ENCODE measurements at regions not wholly inside any gene's neighbourhood (a gene's known extent, or its start where the extent isn't known, plus 50 kb on each side); places are given as distances from the start of the nearest gene placed in this dataset.
"Not testable (repeated sequence)": the region's sequence is repeated elsewhere in the genome, so short reads cannot be mapped to it uniquely, and the experiment has no call there.

- no peak for DNase-seq (ENCODE audit: low spot score)
Observed at GRCh38 chr7:106448992-106449859, 164.4 kb upstream of the NAMPT start.

- no peak for DNase-seq (ENCODE audit: low spot score)
Observed at GRCh38 chr7:106448346-106448991, 163.7 kb upstream of the NAMPT start.

GRCh38 chr7:106447318-106447847 lies 162.6 kb upstream of the NAMPT start:
- no peak for DNase-seq (ENCODE audit: low spot score)

GRCh38 chr7:106445366-106445765 lies 160.6 kb upstream of the NAMPT start:
- DNase-seq (ENCODE audit: low spot score), result not testable (repeated sequence)

- DNase-seq (ENCODE audit: low spot score), result no peak
Observed at GRCh38 chr7:106444068-106444655, 159.4 kb upstream of the NAMPT start.

GRCh38 chr7:106443156-106443555 lies 158.4 kb upstream of the NAMPT start:
- no peak for DNase-seq (ENCODE audit: low spot score)

- no peak for DNase-seq (ENCODE audit: low spot score)
Observed at GRCh38 chr7:106442476-106442875, 157.7 kb upstream of the NAMPT start.

- DNase-seq (ENCODE audit: low spot score), result not testable (repeated sequence)
Observed at GRCh38 chr7:106441343-106441742, 156.6 kb upstream of the NAMPT start.

- DNase-seq (ENCODE audit: low spot score), result not testable (repeated sequence)
Observed at GRCh38 chr7:106436933-106437332, 152.2 kb upstream of the NAMPT start.

GRCh38 chr7:106433377-106433776 lies 148.6 kb upstream of the NAMPT start:
- DNase-seq (ENCODE audit: low spot score), result no peak

- no peak for DNase-seq (ENCODE audit: low spot score)
Observed at GRCh38 chr7:106430535-106431455, 146.0 kb upstream of the NAMPT start.

GRCh38 chr7:106430103-106430502 lies 145.3 kb upstream of the NAMPT start:
- no peak for DNase-seq (ENCODE audit: low spot score)

- DNase-seq (ENCODE audit: low spot score), result no peak
Observed at GRCh38 chr7:106426803-106427202, 142.0 kb upstream of the NAMPT start.

- peak; percentile 77 for DNase-seq (ENCODE audit: low spot score)
Observed at GRCh38 chr7:106425017-106425719, 140.4 kb upstream of the NAMPT start.

GRCh38 chr7:106424476-106425016 lies 139.8 kb upstream of the NAMPT start:
- no peak for DNase-seq (ENCODE audit: low spot score)

GRCh38 chr7:106423821-106424475 lies 139.2 kb upstream of the NAMPT start:
- DNase-seq (ENCODE audit: low spot score), result no peak

GRCh38 chr7:106423111-106423510 lies 138.3 kb upstream of the NAMPT start:
- DNase-seq (ENCODE audit: low spot score), result no peak

GRCh38 chr7:106421181-106421762 lies 136.5 kb upstream of the NAMPT start:
- no peak for DNase-seq (ENCODE audit: low spot score)

GRCh38 chr7:106420736-106421135 lies 136.0 kb upstream of the NAMPT start:
- DNase-seq (ENCODE audit: low spot score), result no peak

- no peak for DNase-seq (ENCODE audit: low spot score)
Observed at GRCh38 chr7:106420210-106420609, 135.4 kb upstream of the NAMPT start.

All from NAMALWA (cell line).